ENCODE measurements at regions not wholly inside any gene's neighbourhood (a gene's known extent, or its start where the extent isn't known, plus 50 kb on each side); places are given as distances from the start of the nearest gene placed in this dataset.
"Not testable (repeated sequence)": the region's sequence is repeated elsewhere in the genome, so short reads cannot be mapped to it uniquely, and the experiment has no call there.

DNA sequence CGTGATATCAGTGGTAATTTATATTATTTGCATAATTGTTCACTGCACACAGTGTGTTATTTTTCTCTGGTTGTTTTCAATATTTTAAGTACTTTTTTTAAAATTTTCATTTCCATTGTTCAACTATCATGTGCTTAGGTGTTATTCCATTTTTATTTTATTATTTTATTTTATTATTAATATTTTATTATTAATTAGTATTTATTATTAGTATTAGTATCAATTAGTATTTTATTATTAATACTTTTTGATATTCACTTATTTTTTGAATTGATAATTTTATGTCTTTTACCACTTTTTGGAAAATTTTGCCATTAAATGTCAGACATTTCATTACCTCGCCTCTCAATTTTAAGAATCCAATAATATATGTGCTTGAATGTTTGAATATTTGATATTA is 593.8 kb upstream of the GRM3 start:
- no peak overlapping the region for H3K27ac ChIP-seq (ENCODE audit: low read depth, low read length)
- no peak overlapping the region for H3K4me2 ChIP-seq (ENCODE audit: low read length)
- no peak overlapping the region for H3K9ac ChIP-seq (ENCODE audit: low read length)
- no peaks in the 10 kb centered on the region for H3K36me3 ChIP-seq (ENCODE audit: control insufficient read depth in 1 of 2, insufficient read depth in 2 of 2, low read length in 2 of 2)
- ATAC-seq (no peak), DNase-seq (ENCODE audit: low read depth, low spot score) (no peak)
- no peak overlapping the region for H3K4me3 ChIP-seq (replicated peaks in 1 of 2; ENCODE audit: low read depth in 1 of 2, low read length in 2 of 2)
- H3K9me2 ChIP-seq (ENCODE audit: insufficient read depth): no peaks in the 10 kb centered on the region
- H3K79me2 ChIP-seq (ENCODE audit: insufficient read depth, low read length): no peaks in the 10 kb centered on the region
- POLR2A ChIA-PET: no interaction called here
- no peaks in the 10 kb centered on the region for H3K27me3 ChIP-seq (ENCODE audit: insufficient read depth, low read length)
- TF ChIP-seq TCF7L2 (IDR thresholded peaks at IDR 0.05; ENCODE audit: borderline replicate concordance, extremely low read depth, insufficient read depth, insufficient read length): no peak
- TF ChIP-seq, protein P1, sequence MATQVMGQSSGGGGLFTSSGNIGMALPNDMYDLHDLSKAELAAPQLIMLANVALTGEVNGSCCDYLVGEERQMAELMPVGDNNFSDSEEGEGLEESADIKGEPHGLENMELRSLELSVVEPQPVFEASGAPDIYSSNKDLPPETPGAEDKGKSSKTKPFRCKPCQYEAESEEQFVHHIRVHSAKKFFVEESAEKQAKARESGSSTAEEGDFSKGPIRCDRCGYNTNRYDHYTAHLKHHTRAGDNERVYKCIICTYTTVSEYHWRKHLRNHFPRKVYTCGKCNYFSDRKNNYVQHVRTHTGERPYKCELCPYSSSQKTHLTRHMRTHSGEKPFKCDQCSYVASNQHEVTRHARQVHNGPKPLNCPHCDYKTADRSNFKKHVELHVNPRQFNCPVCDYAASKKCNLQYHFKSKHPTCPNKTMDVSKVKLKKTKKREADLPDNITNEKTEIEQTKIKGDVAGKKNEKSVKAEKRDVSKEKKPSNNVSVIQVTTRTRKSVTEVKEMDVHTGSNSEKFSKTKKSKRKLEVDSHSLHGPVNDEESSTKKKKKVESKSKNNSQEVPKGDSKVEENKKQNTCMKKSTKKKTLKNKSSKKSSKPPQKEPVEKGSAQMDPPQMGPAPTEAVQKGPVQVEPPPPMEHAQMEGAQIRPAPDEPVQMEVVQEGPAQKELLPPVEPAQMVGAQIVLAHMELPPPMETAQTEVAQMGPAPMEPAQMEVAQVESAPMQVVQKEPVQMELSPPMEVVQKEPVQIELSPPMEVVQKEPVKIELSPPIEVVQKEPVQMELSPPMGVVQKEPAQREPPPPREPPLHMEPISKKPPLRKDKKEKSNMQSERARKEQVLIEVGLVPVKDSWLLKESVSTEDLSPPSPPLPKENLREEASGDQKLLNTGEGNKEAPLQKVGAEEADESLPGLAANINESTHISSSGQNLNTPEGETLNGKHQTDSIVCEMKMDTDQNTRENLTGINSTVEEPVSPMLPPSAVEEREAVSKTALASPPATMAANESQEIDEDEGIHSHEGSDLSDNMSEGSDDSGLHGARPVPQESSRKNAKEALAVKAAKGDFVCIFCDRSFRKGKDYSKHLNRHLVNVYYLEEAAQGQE (IDR thresholded peaks at IDR 0.05; ENCODE audit: low read depth): no peak
- no peak for TF ChIP-seq CTCF (IDR thresholded peaks at IDR 0.05 in 2 of 3, conservative IDR thresholded peaks at IDR 0.05 in 1 of 3; ENCODE audit: borderline replicate concordance in 1 of 3, insufficient read depth in 1 of 3, low read depth in 2 of 3, low read length in 2 of 3)
- TF ChIP-seq RAD21 (IDR thresholded peaks at IDR 0.05; ENCODE audit: low read depth): no peak
- no peak for TF ChIP-seq POLR2A (IDR thresholded peaks at IDR 0.05; ENCODE audit: borderline replicate concordance, extremely low read depth, insufficient read depth, insufficient read length)
- TF ChIP-seq SP1 (IDR thresholded peaks at IDR 0.05; ENCODE audit: low read depth): no peak
- TF ChIP-seq EZH2phosphoT487 (IDR thresholded peaks at IDR 0.05; ENCODE audit: borderline replicate concordance): no peak
- no peak for TF ChIP-seq EGR1 (IDR thresholded peaks at IDR 0.05; ENCODE audit: low read depth)
- no peaks in the 10 kb centered on the region for H4K20me1 ChIP-seq (ENCODE audit: insufficient read depth)
- RAD21 ChIA-PET (ENCODE audit: low non-redundant PET in 1 of 2, low total read pairs in 2 of 2, uncharacterized antibody in 2 of 2, unreplicated experiment in 2 of 2): no interaction called here
- CTCF ChIA-PET: no interaction called here
- no TSS peak for BruUV-seq (replicated peaks)
- no peaks in the 10 kb centered on the region for H3K4me1 ChIP-seq (ENCODE audit: control insufficient read depth in 1 of 2, insufficient read depth in 2 of 2, low read length in 2 of 2)
- no peak overlapping the region for H2AFZ ChIP-seq (ENCODE audit: low read depth, low read length, poor library complexity, severe bottlenecking)
- intact Hi-C loops (cut with micrococcal nuclease): no loop called here
- no peaks in the 10 kb centered on the region for H3K9me3 ChIP-seq (ENCODE audit: control insufficient read depth in 1 of 2, insufficient read depth in 1 of 2, low read depth in 1 of 2, low read length in 2 of 2)

GRCh38 chr7:86045197-86045596 is 598.5 kb upstream of the GRM3 start:
- POLR2A ChIA-PET; H3K4me2 ChIP-seq (ENCODE audit: low read length); H3K27me3 ChIP-seq (ENCODE audit: insufficient read depth, low read length); DNase-seq (ENCODE audit: low read depth, low spot score); H3K9ac ChIP-seq (ENCODE audit: low read length); BruUV-seq (replicated peaks); H3K9me3 ChIP-seq (ENCODE audit: control insufficient read depth in 1 of 2, insufficient read depth in 1 of 2, low read depth in 1 of 2, low read length in 2 of 2); ATAC-seq; CTCF ChIA-PET; H3K27ac ChIP-seq (ENCODE audit: low read depth, low read length); H2AFZ ChIP-seq (ENCODE audit: low read depth, low read length, poor library complexity, severe bottlenecking); H3K9me2 ChIP-seq (ENCODE audit: insufficient read depth); H4K20me1 ChIP-seq (ENCODE audit: insufficient read depth); H3K4me1 ChIP-seq (ENCODE audit: control insufficient read depth in 1 of 2, insufficient read depth in 2 of 2, low read length in 2 of 2); H3K36me3 ChIP-seq (ENCODE audit: control insufficient read depth in 1 of 2, insufficient read depth in 2 of 2, low read length in 2 of 2); intact Hi-C loops (cut with micrococcal nuclease); H3K79me2 ChIP-seq (ENCODE audit: insufficient read depth, low read length); RAD21 ChIA-PET (ENCODE audit: low non-redundant PET in 1 of 2, low total read pairs in 2 of 2, uncharacterized antibody in 2 of 2, unreplicated experiment in 2 of 2); H3K4me3 ChIP-seq (replicated peaks in 1 of 2; ENCODE audit: low read depth in 1 of 2, low read length in 2 of 2): not testable (repeated sequence)
